Neural cell (in vitro differentiated cells): ENCODE measurements at regions not wholly inside any gene's neighbourhood (a gene's known extent, or its start where the extent isn't known, plus 50 kb on each side); places are given as distances from the start of the nearest gene placed in this dataset.

Experiments
- H2AFZ ChIP-seq: fragments of 200-600, 300-800 bp; sonication (generic), shearing (Covaris generic); 2 replicates; pipeline ENCODE4 v1.6.0; 2014; ENCODE audit warnings: low read depth, mild to moderate bottlenecking, antibody characterized with exemption, low read length, moderate library complexity
- H3F3A ChIP-seq: fragments of 200-600 bp; shearing (Covaris generic); 2 replicates; pipeline ENCODE4 v1.6.1; 2016; ENCODE audit warnings: mild to moderate bottlenecking, moderate library complexity, mixed read lengths, antibody characterized with exemption, low read length; ENCODE audit not compliant: insufficient read depth, poor library complexity, severe bottlenecking
- H3K27ac ChIP-seq: fragments of 200-600, 300-800 bp; sonication (generic), shearing (Covaris generic); 2 replicates; pipeline ENCODE4 v1.5.1; 2014; ENCODE audit warnings: mild to moderate bottlenecking, low read length, moderate library complexity
- H3K27me3 ChIP-seq: fragments of 300-800, 200-600 bp; sonication (generic), shearing (Covaris generic); 2 replicates; pipeline ENCODE4 v1.6.0; 2014; ENCODE audit warnings: mild to moderate bottlenecking, low read depth, low read length, moderate library complexity; ENCODE audit not compliant: insufficient read depth
- H3K36me3 ChIP-seq: fragments of 300-800, 200-600 bp; sonication (generic), shearing (Covaris generic); 2 replicates; pipeline ENCODE4 v1.5.1; 2014; ENCODE audit warnings: mild to moderate bottlenecking, antibody characterized with exemption, low read length, moderate library complexity; ENCODE audit not compliant: insufficient read depth
- H3K4me2 ChIP-seq: fragments of 300-800, 200-600 bp; sonication (generic), shearing (Covaris generic); 2 replicates; pipeline ENCODE4 v1.6.0; 2014; ENCODE audit warnings: mild to moderate bottlenecking, low read length
- H3K4me3 ChIP-seq: fragments of 300-800, 200-600 bp; sonication (generic), shearing (Covaris generic); 2 replicates; pipeline ENCODE4 v1.5.1; 2014; ENCODE audit warnings: mild to moderate bottlenecking, low read length, moderate library complexity
- H3K79me2 ChIP-seq: fragments of 200-600 bp; shearing (Covaris generic); replicated peaks from 2 replicates; pipeline ENCODE4 v1.6.0; 2014; ENCODE audit warnings: mild to moderate bottlenecking, low read length, moderate library complexity; ENCODE audit not compliant: insufficient read depth
- H3K9ac ChIP-seq: fragments of 300-800, 200-600 bp; sonication (generic), shearing (Covaris generic); 2 replicates; pipeline ENCODE4 v1.6.1; 2016; ENCODE audit warnings: mild to moderate bottlenecking, low read length, mixed read lengths
- H3K9me2 ChIP-seq: fragments of 200-600 bp; shearing (Covaris generic); 2 replicates; pipeline ENCODE4 v1.6.1; 2016; ENCODE audit warnings: mild to moderate bottlenecking, low read length, mixed read lengths; ENCODE audit not compliant: insufficient read depth
- H3K9me3 ChIP-seq: fragments of 200-600, 300-800 bp; sonication (generic), shearing (Covaris generic); 2 replicates; pipeline ENCODE4 v1.6.1; 2016; ENCODE audit warnings: mild to moderate bottlenecking, mixed run types, low read length, moderate library complexity, mixed read lengths
- H4K20me1 ChIP-seq: fragments of 200-600 bp; shearing (Covaris generic); 2 replicates; pipeline ENCODE4 v1.6.1; 2016; ENCODE audit warnings: mild to moderate bottlenecking, mixed run types; ENCODE audit not compliant: insufficient read depth
- EP300 ChIP-seq: fragments of 450-650 bp; conservative IDR thresholded peaks from 2 replicates; pipeline ENCODE4 v1.6.1; 2014; ENCODE audit warnings: antibody characterized with exemption, mild to moderate bottlenecking, moderate library complexity; ENCODE audit not compliant: poor library complexity, severe bottlenecking
- EZH2 ChIP-seq: fragments of 200-600, 300-800 bp; shearing (Covaris generic), sonication (generic); IDR thresholded peaks from 2 replicates; pipeline ENCODE4 v1.6.1; 2014; ENCODE audit warnings: antibody characterized with exemption, low read length, borderline replicate concordance, mild to moderate bottlenecking; ENCODE audit not compliant: insufficient read depth, poor library complexity, severe bottlenecking
- MXI1 ChIP-seq: fragments of 450-650 bp; conservative IDR thresholded peaks from 2 replicates; pipeline ENCODE4 v1.6.1; 2014; ENCODE audit warnings: antibody characterized with exemption, mild to moderate bottlenecking; ENCODE audit not compliant: poor library complexity, severe bottlenecking
- POLR2AphosphoS5 ChIP-seq: IDR thresholded peaks from 2 replicates; pipeline ENCODE4 v1.6.1; 2012
- RAD21 ChIP-seq: fragments of 450-650 bp; conservative IDR thresholded peaks from 2 replicates; pipeline ENCODE4 v1.6.1; 2014; ENCODE audit warnings: antibody characterized with exemption, mild to moderate bottlenecking, moderate library complexity
- SMC3 ChIP-seq: fragments of 450-650 bp; conservative IDR thresholded peaks from 2 replicates; pipeline ENCODE4 v1.6.1; 2014; ENCODE audit warnings: antibody characterized with exemption, mild to moderate bottlenecking, moderate library complexity; ENCODE audit not compliant: poor library complexity
- TAF1 ChIP-seq: IDR thresholded peaks from 2 replicates; pipeline ENCODE4 v1.6.1; 2012; ENCODE audit warnings: low read depth
- TF ChIP-seq, protein P1 (sequence below): IDR thresholded peaks from 2 replicates; pipeline ENCODE4 v1.6.1; 2012; ENCODE audit warnings: borderline replicate concordance
- TF ChIP-seq, protein P2 (sequence below): fragments of 450-650 bp; IDR thresholded peaks from 2 replicates; pipeline ENCODE4 v1.5.1; 2014; ENCODE audit warnings: antibody characterized with exemption, mild to moderate bottlenecking, moderate library complexity; ENCODE audit not compliant: poor library complexity, severe bottlenecking

DNA sequence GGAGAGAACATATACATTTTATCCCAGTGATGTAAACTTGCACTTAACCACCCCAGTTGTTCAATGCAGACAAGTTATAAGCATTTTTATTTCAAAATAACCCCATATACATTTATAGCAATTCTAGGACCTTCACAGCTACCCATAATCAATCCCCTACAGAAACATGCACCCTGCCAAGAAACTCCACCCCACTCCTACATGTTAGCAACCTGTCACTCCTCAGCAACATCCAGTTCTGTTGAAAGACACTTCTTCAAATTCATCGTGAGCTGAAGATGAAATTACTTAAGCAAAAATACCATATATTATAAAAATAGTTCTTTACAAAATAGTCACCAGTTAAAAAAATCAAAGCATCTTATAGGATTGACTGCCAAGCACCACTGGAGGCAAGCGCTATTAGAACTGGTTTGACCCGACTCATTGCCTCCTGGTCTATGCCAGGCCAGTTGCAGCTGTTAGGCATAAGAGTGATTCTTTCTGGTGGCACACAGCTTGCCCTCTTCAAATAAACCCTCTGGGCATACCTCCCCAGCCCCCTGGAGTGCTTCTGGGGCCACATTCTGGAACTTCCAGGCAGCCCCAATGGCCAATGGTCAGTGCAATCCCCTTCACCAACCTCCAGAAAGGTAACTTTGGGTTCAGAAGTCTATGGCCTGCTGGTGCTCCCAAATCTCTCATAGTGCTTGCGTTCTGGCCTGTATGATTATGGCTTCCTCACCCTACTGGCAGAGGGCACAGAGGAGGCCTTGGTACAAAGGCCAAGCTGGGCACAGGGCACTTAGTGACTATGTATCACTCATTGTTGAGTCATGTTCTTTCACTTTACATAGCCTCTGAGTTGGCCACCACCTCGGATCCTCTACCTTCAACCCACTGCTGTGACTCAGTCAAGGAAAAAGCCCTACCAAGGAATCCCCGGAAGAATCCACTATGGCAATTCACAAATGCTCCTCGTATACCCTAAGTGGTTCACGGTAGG, 72.2 kb upstream of the RALGPS2 start:
- no peak overlapping the region for H3K4me3 ChIP-seq
- no peaks in the 10 kb centered on the region for H3K9me2 ChIP-seq
- no peak overlapping the region for H3K4me2 ChIP-seq
- no peak overlapping the region for H3K9ac ChIP-seq
- no peak overlapping the region for H2AFZ ChIP-seq
- H3K9me3 ChIP-seq, result no peaks in the 10 kb centered on the region
- no peaks in the 10 kb centered on the region for H3K27me3 ChIP-seq
- no peaks in the 10 kb centered on the region for H4K20me1 ChIP-seq
- no peak for TF ChIP-seq POLR2AphosphoS5
- TF ChIP-seq MXI1, result no peak
- no peak for TF ChIP-seq TAF1
- no peak for TF ChIP-seq SMC3
- TF ChIP-seq, protein P1, sequence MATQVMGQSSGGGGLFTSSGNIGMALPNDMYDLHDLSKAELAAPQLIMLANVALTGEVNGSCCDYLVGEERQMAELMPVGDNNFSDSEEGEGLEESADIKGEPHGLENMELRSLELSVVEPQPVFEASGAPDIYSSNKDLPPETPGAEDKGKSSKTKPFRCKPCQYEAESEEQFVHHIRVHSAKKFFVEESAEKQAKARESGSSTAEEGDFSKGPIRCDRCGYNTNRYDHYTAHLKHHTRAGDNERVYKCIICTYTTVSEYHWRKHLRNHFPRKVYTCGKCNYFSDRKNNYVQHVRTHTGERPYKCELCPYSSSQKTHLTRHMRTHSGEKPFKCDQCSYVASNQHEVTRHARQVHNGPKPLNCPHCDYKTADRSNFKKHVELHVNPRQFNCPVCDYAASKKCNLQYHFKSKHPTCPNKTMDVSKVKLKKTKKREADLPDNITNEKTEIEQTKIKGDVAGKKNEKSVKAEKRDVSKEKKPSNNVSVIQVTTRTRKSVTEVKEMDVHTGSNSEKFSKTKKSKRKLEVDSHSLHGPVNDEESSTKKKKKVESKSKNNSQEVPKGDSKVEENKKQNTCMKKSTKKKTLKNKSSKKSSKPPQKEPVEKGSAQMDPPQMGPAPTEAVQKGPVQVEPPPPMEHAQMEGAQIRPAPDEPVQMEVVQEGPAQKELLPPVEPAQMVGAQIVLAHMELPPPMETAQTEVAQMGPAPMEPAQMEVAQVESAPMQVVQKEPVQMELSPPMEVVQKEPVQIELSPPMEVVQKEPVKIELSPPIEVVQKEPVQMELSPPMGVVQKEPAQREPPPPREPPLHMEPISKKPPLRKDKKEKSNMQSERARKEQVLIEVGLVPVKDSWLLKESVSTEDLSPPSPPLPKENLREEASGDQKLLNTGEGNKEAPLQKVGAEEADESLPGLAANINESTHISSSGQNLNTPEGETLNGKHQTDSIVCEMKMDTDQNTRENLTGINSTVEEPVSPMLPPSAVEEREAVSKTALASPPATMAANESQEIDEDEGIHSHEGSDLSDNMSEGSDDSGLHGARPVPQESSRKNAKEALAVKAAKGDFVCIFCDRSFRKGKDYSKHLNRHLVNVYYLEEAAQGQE, result no peak
- no peak for TF ChIP-seq RAD21
- TF ChIP-seq EP300, result no peak
- TF ChIP-seq, protein P2, sequence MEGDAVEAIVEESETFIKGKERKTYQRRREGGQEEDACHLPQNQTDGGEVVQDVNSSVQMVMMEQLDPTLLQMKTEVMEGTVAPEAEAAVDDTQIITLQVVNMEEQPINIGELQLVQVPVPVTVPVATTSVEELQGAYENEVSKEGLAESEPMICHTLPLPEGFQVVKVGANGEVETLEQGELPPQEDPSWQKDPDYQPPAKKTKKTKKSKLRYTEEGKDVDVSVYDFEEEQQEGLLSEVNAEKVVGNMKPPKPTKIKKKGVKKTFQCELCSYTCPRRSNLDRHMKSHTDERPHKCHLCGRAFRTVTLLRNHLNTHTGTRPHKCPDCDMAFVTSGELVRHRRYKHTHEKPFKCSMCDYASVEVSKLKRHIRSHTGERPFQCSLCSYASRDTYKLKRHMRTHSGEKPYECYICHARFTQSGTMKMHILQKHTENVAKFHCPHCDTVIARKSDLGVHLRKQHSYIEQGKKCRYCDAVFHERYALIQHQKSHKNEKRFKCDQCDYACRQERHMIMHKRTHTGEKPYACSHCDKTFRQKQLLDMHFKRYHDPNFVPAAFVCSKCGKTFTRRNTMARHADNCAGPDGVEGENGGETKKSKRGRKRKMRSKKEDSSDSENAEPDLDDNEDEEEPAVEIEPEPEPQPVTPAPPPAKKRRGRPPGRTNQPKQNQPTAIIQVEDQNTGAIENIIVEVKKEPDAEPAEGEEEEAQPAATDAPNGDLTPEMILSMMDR, result no peak
- TF ChIP-seq EZH2, result no peak
- no peak overlapping the region for H3K27ac ChIP-seq
- H3K36me3 ChIP-seq, result no peaks in the 10 kb centered on the region
- H3K79me2 ChIP-seq, result no peaks in the 10 kb centered on the region
- H3F3A ChIP-seq, result no peaks in the 10 kb centered on the region

DNA sequence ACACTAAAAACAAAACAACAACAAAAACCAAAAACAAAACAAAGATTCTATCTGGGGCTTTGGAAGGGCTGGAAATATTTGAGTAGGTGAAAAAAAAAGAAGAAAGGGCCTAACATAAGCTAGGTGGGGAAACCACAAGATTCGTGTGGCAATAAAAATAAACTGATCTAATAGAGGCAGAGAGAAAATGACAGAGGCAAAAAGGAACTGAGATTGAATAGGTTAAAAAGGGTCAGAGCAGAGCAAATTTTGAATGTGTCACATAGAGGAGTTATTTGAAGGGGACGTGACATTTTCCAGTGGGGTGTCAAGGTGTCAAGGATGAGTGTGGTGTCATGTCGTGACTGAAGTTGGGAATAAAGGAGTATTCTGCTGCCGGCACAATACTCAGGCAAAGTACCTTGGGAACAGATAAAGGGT, 65.2 kb upstream of the RALGPS2 start:
- Histone ChIP-seq H3K79me2 (no peaks in the 10 kb centered on the region), H3K36me3 (no peaks in the 10 kb centered on the region), H3K27me3 (no peaks in the 10 kb centered on the region), H2AFZ (no peak overlapping the region), H4K20me1 (no peaks in the 10 kb centered on the region), H3K4me2 (no peak overlapping the region), H3F3A (no peaks in the 10 kb centered on the region), H3K9ac (no peak overlapping the region), H3K4me3 (no peak overlapping the region), H3K9me2 (no peaks in the 10 kb centered on the region), H3K9me3 (no peaks in the 10 kb centered on the region), H3K27ac (no peak overlapping the region)
- TF ChIP-seq SMC3 (no peak), TAF1 (no peak), RAD21 (no peak), EZH2 (no peak), MXI1 (no peak), EP300 (peak; percentile 16), POLR2AphosphoS5 (no peak)
- TF ChIP-seq, protein P2, result no peak
- TF ChIP-seq, protein P1, result no peak
